ENCODE measurements at regions not wholly inside any gene's neighbourhood (a gene's known extent, or its start where the extent isn't known, plus 50 kb on each side); places are given as distances from the start of the nearest gene placed in this dataset.

DNA sequence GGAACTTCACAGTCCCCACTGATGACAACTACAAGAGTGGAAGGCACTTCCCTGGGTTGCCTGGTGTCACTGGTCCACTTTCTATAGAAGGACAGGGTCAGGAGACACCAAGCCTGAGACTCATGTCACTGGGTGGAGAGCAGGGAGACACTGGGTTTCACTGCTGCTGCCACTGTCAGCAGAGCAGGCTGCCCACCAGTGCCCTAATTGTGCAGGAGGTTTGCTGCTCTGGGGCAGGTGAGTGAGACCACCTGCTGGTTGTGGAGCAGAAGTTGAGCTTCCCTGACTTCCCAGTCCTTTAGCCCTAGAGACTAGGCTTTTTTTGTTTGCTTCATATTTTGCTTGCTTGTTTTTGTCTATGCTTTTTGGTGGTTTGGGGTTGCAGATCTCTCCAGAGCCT is 528.4 kb upstream of the RGMA start:
- TF ChIP-seq EZH2phosphoT487 (IDR thresholded peaks at IDR 0.05; ENCODE audit: insufficient read depth, low read depth): no peak
- no peak for TF ChIP-seq EZH2 (IDR thresholded peaks at IDR 0.05; ENCODE audit: insufficient read depth, poor library complexity, severe bottlenecking)
